Tibial nerve (tissue), 4 donors: ENCODE measurements at regions not wholly inside any gene's neighbourhood (a gene's known extent, or its start where the extent isn't known, plus 50 kb on each side); places are given as distances from the start of the nearest gene placed in this dataset.

ENCODE experiments used
- DNase-seq, 2 donors: peaks; one replicate each; pipeline ENCODE4 v3.0.0-alpha.2; 2019; ENCODE audit warnings: low spot score in 2 of 2
- H3K27ac ChIP-seq, 4 donors: fragments of 200-600 bp; sonication (generic) in 3 of 4; one replicate each; pipeline ENCODE4 v1.5.1; 2017 to 2019; ENCODE audit warnings: mild to moderate bottlenecking in 1 of 4
- H3K27me3 ChIP-seq, 2 donors: fragments of 200-600 bp; sonication (generic) in 1 of 2; one replicate each; pipeline versions ENCODE4 v1.5.1 to v1.6.0; 2017 to 2019
- H3K36me3 ChIP-seq, 3 donors: fragments of 200-600 bp; sonication (generic); one replicate each; pipeline ENCODE4 v1.5.1; 2018 to 2019
- H3K4me1 ChIP-seq, 4 donors: fragments of 200-600 bp; sonication (generic) in 3 of 4; one replicate each; pipeline ENCODE4 v1.5.1; 2017 to 2019
- H3K4me3 ChIP-seq, 4 donors: fragments of 200-600 bp; sonication (generic) in 3 of 4; one replicate each; pipeline ENCODE4 v1.5.1; 2017 to 2019; ENCODE audit warnings: mild to moderate bottlenecking in 1 of 4, moderate library complexity in 1 of 4
- H3K9me3 ChIP-seq, 4 donors: fragments of 200-600 bp; sonication (generic) in 3 of 4; one replicate each; pipeline ENCODE4 v1.5.1; 2017 to 2019
- EP300 ChIP-seq, 2 donors: sonication (generic); formaldehyde crosslinking; IDR thresholded peaks; one replicate each; pipeline ENCODE4 v1.6.1; 2017; ENCODE audit warnings: antibody characterized with exemption in 2 of 2, mild to moderate bottlenecking in 1 of 2
- POLR2A ChIP-seq, 2 donors: fragments of 450-650 bp; IDR thresholded peaks; one replicate each; pipeline ENCODE4 v1.6.1; 2017; ENCODE audit warnings: antibody characterized with exemption in 2 of 2, mild to moderate bottlenecking in 2 of 2, moderate library complexity in 2 of 2
- WGBS, 2 donors: methylation state at CpG; one replicate each; pipeline ENCODE4 v1.1.5; 2018; 5-methylcytosine and 5-hydroxymethylcytosine counted together
- TF ChIP-seq, protein P1 (sequence below), 5 experiments: fragments of 200-600 bp in 3 of 5; fragments of 450-650 bp in 2 of 5; sonication (generic) in 3 of 5; IDR thresholded peaks; one replicate each; pipeline ENCODE4 v1.5.1; 2016 to 2019; ENCODE audit warnings: antibody characterized with exemption in 5 of 5, mild to moderate bottlenecking in 3 of 5, moderate library complexity in 2 of 5

- WGBS, 2 donors, result 76 to 82% methylated on average over 4 of the region's 4 CpGs
- TF ChIP-seq, protein P1, sequence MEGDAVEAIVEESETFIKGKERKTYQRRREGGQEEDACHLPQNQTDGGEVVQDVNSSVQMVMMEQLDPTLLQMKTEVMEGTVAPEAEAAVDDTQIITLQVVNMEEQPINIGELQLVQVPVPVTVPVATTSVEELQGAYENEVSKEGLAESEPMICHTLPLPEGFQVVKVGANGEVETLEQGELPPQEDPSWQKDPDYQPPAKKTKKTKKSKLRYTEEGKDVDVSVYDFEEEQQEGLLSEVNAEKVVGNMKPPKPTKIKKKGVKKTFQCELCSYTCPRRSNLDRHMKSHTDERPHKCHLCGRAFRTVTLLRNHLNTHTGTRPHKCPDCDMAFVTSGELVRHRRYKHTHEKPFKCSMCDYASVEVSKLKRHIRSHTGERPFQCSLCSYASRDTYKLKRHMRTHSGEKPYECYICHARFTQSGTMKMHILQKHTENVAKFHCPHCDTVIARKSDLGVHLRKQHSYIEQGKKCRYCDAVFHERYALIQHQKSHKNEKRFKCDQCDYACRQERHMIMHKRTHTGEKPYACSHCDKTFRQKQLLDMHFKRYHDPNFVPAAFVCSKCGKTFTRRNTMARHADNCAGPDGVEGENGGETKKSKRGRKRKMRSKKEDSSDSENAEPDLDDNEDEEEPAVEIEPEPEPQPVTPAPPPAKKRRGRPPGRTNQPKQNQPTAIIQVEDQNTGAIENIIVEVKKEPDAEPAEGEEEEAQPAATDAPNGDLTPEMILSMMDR (IDR thresholded peaks at IDR 0.05), result no peak
- TF ChIP-seq POLR2A (IDR thresholded peaks at IDR 0.05), result no peak
- no peak for DNase-seq
Measured at GRCh38 chr16:62832214-62832613, 796.0 kb upstream of the CDH8 start.

DNA sequence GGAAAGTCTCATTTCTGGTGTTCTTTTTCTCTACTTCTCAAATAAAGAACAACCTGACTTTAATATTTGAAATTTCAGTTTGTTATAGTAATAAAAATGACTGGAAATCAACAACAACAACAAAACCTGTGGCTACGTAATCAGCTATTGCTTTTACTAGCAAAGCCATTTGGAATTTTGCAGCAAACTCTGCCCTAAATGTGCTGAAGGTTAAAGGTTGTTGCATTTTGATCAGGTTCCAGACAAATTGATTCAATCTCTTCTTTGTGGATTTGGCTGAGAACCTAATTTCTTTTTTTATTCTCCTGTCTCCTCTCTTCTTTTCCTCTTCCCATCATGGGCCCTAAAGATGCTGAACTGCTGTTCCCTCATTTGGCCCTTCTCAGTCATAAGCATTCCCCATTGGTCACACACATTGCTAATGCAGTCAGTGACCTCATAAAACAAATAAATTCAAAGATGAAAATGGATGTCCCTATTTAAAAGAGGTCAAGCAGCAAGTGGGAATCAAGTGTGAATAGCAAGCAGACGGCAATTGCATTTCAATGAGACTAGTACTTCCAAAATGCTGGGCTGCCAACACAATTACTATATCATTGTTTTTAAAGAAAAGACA lies 795.1 kb upstream of the CDH8 start:
- TF ChIP-seq, protein P1 (IDR thresholded peaks at IDR 0.05), result no peak
- TF ChIP-seq EP300 (IDR thresholded peaks at IDR 0.05), result no peak
- TF ChIP-seq POLR2A (IDR thresholded peaks at IDR 0.05), result no peak
- Histone ChIP-seq H3K27ac (no peak overlapping the region), H3K36me3 (no peaks in the 10 kb centered on the region), H3K27me3 (no peaks in the 10 kb centered on the region), H3K4me3 (no peak overlapping the region), H3K4me1 (no peaks in the 10 kb centered on the region), H3K9me3 (no peaks in the 10 kb centered on the region)
- 37 to 46% methylated on average over 2 of the region's 2 CpGs for WGBS, 2 donors
- DNase-seq, result no peak

More at GRCh38 chr16:62832214-62832613, 796.0 kb upstream of the CDH8 start:
- Histone ChIP-seq H3K4me3 (no peak overlapping the region), H3K27me3 (no peaks in the 10 kb centered on the region), H3K9me3 (no peaks in the 10 kb centered on the region), H3K4me1 (no peaks in the 10 kb centered on the region), H3K36me3 (no peaks in the 10 kb centered on the region), H3K27ac (no peak overlapping the region)

- H3K4me1 ChIP-seq, result no peaks in the 10 kb centered on the region
- no peaks in the 10 kb centered on the region for H3K36me3 ChIP-seq
- no peak for TF ChIP-seq POLR2A (IDR thresholded peaks at IDR 0.05)
- TF ChIP-seq EP300 (IDR thresholded peaks at IDR 0.05), result no peak
- TF ChIP-seq, protein P1 (IDR thresholded peaks at IDR 0.05), result no peak
- no peaks in the 10 kb centered on the region for H3K27me3 ChIP-seq
- H3K27ac ChIP-seq, result no peak overlapping the region
- no peaks in the 10 kb centered on the region for H3K9me3 ChIP-seq
- H3K4me3 ChIP-seq, result no peak overlapping the region
- WGBS, 2 donors, result 37 to 56% methylated on average over 3 of the region's 3 CpGs
- DNase-seq, result no peak
Measured at GRCh38 chr16:62829607-62830006, 793.4 kb upstream of the CDH8 start.

- Histone ChIP-seq H3K9me3 (no peaks in the 10 kb centered on the region), H3K4me3 (no peak overlapping the region), H3K4me1 (no peaks in the 10 kb centered on the region), H3K27ac (no peak overlapping the region), H3K27me3 (no peaks in the 10 kb centered on the region), H3K36me3 (no peaks in the 10 kb centered on the region)
- no peak for DNase-seq
- no peak for TF ChIP-seq EP300 (IDR thresholded peaks at IDR 0.05)
- no peak for TF ChIP-seq POLR2A (IDR thresholded peaks at IDR 0.05)
- TF ChIP-seq, protein P1 (IDR thresholded peaks at IDR 0.05), result no peak
- WGBS, 2 donors, result 58 to 73% methylated on average over 1 of the region's 1 CpG
Measured at GRCh38 chr16:62829084-62829483, 792.8 kb upstream of the CDH8 start.

GRCh38 chr16:62821824-62822223 lies 785.6 kb upstream of the CDH8 start:
- TF ChIP-seq EP300 (IDR thresholded peaks at IDR 0.05), result no peak
- no peak for TF ChIP-seq POLR2A (IDR thresholded peaks at IDR 0.05)
- TF ChIP-seq, protein P1 (IDR thresholded peaks at IDR 0.05), result no peak
- Histone ChIP-seq H3K4me3 (no peak overlapping the region), H3K27ac (no peak overlapping the region), H3K27me3 (no peaks in the 10 kb centered on the region), H3K36me3 (no peaks in the 10 kb centered on the region), H3K9me3 (no peaks in the 10 kb centered on the region), H3K4me1 (no peaks in the 10 kb centered on the region)
- DNase-seq, result no peak
- WGBS, 2 donors, result 73 to 93% methylated on average over 2 of the region's 2 CpGs
